SU-DHL-6 (cell line): ENCODE measurements at regions not wholly inside any gene's neighbourhood (a gene's known extent, or its start where the extent isn't known, plus 50 kb on each side); places are given as distances from the start of the nearest gene placed in this dataset.

Source experiments
- CTCF ChIP-seq: fragments of 200-600 bp; sonication (generic); IDR thresholded peaks from one replicate; pipeline ENCODE4 v1.5.1; 2017; ENCODE audit warnings: antibody characterized with exemption, mild to moderate bottlenecking, low read length, moderate library complexity; ENCODE audit not compliant: insufficient read depth, poor library complexity, severe bottlenecking
- EZH2phosphoT487 ChIP-seq: fragments of 200-600 bp; sonication (generic), shearing (Covaris generic); conservative IDR thresholded peaks from 2 replicates; pipeline ENCODE4 v1.6.1; 2018; ENCODE audit warnings: mild to moderate bottlenecking, antibody characterized with exemption, low read length, moderate library complexity, mixed read lengths

DNA sequence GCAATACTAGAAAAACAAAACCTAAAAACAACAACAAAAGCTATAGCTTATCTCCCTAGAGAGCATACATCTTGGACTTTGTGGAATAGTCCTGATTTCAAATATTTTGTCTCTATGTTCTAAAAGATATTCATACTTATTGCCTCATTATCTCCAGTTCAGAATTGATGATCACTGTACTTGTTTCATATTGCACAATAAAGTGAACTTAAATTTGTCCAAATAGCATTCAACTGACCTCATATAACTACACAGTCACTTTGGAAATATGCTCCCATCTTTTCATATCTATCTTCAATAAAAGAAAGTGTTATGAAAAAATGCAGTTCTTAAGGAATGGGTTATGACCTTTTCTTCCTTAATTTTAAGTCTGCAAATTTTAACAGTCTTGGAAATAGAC is 228.6 kb upstream of the CMC1 start:
- TF ChIP-seq CTCF = no peak
- TF ChIP-seq EZH2phosphoT487 = no peak
